Panc1 (cell line): ENCODE measurements at regions not wholly inside any gene's neighbourhood (a gene's known extent, or its start where the extent isn't known, plus 50 kb on each side); places are given as distances from the start of the nearest gene placed in this dataset.

Experiments used
- POLR2AphosphoS5 ChIP-seq: IDR thresholded peaks from 2 replicates; pipeline ENCODE4 v1.6.1; 2012; ENCODE audit warnings: mild to moderate bottlenecking, low read depth, low read length, moderate library complexity
- SIN3A ChIP-seq: IDR thresholded peaks from 2 replicates; pipeline ENCODE4 v1.6.1; 2012; ENCODE audit warnings: low read depth, mild to moderate bottlenecking, low read length, moderate library complexity, borderline replicate concordance; ENCODE audit not compliant: insufficient read depth
- TF ChIP-seq, protein P1 (sequence below): fragments of 450-650 bp; IDR thresholded peaks from 2 replicates; pipeline ENCODE4 v1.5.1; 2017; ENCODE audit warnings: mild to moderate bottlenecking

DNA sequence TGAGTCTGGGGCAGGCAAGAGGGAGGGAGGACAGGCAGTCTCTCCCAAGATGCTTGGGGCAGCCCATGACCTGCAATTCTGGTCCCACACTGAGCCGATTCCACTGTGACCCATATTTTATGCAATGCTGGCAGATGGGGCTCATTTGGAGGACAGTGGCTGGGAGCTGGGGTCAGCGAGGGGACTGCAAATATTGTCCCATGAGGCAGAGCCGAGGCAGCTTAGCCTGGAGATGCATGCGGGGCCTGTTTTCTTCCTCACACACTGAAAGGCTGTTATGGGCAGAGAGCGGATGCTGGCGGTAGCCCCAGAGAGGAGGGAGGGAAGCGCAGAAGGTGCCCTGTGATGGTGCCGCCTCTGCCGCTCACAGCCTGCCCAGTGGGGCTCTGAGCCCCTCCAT lies 128.5 kb upstream of the POU3F1 start:
- TF ChIP-seq, protein P1, sequence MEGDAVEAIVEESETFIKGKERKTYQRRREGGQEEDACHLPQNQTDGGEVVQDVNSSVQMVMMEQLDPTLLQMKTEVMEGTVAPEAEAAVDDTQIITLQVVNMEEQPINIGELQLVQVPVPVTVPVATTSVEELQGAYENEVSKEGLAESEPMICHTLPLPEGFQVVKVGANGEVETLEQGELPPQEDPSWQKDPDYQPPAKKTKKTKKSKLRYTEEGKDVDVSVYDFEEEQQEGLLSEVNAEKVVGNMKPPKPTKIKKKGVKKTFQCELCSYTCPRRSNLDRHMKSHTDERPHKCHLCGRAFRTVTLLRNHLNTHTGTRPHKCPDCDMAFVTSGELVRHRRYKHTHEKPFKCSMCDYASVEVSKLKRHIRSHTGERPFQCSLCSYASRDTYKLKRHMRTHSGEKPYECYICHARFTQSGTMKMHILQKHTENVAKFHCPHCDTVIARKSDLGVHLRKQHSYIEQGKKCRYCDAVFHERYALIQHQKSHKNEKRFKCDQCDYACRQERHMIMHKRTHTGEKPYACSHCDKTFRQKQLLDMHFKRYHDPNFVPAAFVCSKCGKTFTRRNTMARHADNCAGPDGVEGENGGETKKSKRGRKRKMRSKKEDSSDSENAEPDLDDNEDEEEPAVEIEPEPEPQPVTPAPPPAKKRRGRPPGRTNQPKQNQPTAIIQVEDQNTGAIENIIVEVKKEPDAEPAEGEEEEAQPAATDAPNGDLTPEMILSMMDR = no peak
- TF ChIP-seq SIN3A = no peak
- TF ChIP-seq POLR2AphosphoS5 = no peak
